RPMI8226 (cell line): ENCODE measurements at regions not wholly inside any gene's neighbourhood (a gene's known extent, or its start where the extent isn't known, plus 50 kb on each side); places are given as distances from the start of the nearest gene placed in this dataset.
"Not testable (repeated sequence)": the region's sequence is repeated elsewhere in the genome, so short reads cannot be mapped to it uniquely, and the experiment has no call there.

ENCODE experiments used
- DNase-seq: peaks from one replicate; pipeline ENCODE4 v3.0.0-alpha.2; 2015

DNA sequence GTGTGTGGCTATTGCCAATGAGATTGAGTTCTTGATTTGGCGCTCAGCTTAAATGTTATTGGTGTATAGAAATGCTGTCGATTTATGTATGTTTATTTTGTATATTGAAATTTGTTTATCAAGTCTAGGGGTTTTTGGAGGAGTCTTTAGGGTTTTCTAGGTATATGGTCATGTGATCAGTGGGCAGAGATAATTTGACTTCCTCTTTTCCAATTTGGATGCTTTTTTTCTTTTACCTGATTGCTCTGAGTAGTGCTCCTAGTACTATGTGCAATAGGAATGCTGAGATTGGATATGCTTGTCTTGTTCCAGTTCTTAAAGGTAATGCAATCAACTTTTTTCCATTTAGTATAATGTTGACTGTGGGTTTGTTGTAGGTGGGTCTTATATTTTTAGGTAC, 99.8 kb upstream of the PMCH start:
- no peak for DNase-seq

DNA sequence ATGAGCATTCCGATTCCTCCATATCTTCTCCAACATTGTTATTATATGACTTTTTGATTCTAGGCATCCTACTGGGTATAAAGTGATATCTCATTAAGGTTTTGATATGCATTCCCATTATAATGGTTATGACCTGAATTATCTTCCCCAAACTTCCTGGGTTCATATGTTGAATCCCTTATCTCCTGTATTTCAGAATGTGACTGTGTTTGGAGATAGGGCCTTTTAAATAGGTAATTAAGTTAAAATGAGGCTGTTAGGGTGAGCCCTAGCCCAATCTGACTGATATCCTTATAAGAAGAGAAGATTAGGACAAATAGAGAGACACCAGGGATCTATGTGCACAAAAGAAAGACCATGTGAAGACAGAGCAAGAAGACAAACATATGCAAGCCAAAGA, 96.9 kb upstream of the PMCH start:
- no peak for DNase-seq

DNA sequence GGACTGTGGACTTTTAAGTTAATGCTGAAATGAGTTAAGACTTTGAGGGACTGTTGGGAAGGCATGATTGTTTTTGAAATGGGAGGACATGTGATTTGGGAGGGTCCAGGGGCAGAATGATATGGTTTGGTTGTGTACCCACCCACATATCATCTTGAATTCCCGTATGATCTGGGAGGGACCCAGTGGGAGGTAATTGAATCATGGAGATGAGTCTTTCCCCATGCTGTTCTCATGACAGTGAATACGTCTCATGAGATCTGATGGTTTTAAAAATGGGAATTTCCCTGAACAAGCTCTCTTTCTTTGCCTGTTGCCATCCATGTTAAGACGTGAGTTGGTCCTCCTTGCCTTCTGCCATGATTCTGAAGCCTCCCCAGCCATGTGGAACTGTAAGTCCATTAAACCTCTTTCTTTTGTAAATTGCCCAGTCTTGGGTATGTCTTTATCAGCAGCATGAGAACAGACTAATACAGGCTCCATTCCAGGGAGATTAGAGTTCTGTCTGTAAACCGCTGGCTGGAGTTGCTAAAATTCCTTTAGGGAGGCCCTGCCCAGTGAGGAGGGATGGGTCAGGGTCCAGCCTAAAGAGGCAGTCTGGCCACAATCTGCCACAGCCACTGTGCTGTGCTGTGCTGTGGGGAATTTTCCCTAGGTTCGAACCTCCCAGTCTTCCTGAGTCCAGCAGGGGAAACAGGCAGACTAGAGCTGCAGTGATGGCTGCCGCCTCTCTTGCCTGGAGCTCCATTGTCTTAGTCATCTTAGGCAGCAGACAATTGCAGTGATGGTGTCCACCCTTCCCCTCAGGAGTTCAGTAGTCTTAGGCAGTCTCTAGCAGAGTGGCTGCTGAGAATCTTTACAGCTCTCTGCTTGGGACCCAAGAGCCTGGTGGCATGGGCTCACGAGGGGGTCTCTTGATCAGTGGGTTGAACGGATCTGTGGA, 94.1 kb upstream of the PMCH start:
- DNase-seq = not testable (repeated sequence)

DNA sequence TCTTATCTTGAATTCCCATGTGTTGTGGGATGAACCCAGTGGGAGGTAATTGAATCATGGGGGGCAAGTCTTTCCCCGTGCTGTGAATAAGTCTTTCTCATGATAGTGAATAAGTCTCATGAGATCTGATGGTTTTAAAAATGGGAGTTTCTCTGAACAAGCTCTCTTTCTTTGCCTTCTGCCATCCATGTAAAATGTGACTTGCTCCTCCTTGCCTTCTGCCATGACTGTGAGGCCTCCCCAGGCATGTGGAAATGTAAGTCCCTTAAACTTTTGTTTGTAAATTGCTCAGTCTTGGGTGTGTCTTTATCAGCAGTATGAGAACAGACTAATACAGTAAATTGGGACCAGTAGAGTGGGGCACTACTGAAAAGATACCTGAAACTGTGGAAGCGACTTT, 92.1 kb upstream of the PMCH start:
- DNase-seq = not testable (repeated sequence)

DNA sequence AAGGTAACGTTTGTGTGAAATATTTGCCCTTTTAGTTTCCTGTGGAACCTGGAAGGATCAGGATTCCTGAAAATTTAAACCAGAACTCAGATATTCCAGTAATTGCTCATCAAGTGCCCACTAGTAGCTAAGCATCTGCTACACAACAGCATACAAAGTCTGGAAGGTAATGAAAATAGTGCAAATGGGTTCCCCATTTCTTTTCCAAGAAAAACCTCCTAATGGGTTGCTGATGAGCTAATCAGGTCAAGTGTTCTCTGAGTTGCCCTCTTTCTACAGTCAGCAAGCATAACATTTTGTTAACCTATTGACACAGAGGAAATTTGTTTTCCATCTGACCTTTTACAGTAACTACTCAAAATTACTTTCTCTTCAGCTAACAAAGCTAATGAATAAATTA, 83.6 kb upstream of the PMCH start:
- no peak for DNase-seq

DNA sequence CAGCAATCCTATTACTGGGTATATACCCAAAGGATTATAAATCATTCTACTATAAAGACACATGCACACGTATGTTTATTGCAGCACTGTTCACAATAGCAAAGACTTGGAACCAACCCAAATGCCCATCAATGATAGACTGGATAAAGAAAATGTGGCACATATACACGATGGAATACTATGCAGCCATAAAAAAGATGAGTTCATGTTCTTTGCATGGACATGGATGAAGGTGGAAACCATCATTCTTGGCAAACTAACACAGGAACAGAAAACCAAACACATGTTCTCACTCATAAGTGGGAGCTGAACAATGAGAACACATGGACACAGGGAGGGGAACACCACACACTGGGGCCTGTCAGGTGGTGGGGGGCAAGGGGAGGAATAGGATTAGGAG, 58.1 kb upstream of the PMCH start:
- DNase-seq = not testable (repeated sequence)

DNA sequence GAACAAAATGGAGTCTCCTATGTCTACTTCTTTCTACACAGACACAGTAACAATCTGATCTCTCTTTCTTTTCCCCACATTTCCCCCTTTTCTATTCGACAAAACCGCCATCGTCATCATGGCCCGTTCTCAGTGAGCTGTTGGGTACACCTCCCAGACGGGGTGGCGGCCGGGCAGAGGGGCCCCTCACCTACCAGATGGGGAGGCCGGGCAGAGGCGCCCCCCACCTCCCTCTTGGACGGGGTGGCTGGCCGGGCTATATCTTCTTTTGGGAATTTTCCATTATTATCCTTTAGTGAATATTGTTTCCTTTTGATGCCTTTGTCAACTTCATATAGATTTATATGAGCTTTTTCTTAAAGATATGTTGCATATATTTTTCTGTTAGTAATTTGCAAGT, 53.4 kb upstream of the PMCH start:
- DNase-seq = not testable (repeated sequence)

DNA sequence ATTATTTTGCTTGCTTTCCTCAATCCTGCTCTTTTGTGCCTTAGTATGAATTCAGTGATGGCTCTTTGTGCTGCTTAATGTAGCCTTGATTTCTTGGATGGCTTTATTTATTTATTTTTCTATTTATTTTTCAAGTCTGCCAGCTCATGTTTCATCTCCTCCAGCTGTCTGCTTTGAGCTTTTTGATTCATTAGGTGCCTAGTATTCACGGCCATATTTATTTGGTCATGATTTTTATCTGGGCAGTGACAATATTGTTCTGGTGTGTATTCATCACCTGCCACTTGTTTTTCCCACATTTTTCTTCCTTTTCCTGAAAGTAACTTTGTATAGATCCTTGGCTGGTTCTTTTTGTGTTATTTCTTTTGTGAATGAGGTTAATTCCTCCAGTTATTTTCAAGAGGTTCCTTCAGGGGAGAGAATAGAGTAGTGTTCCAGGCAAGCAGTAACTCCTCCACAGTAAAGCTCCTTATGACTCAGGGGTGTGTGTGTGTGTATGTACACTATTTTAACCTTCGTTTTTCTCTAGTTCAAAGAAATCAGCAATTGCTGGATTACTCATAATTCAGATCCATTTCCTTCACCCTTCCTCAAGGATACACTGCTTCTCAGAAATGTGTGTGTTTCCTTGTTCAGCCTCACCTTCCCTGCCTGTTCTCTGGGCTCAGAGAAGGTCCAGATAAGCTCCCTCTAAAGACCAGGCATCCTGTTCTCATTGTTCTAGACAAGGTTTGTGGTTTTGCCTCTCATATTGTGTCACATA, 51.6 kb upstream of the PMCH start:
- no peak for DNase-seq
